Endothelial cell of umbilical vein (primary cell): ENCODE measurements at regions not wholly inside any gene's neighbourhood (a gene's known extent, or its start where the extent isn't known, plus 50 kb on each side); places are given as distances from the start of the nearest gene placed in this dataset.

Experiments
- BruUV-seq: library from RNA; stranded (reverse); fragments of 400-500 nt; replicated peaks from 2 replicates; lab custom pipeline; 2021; lab: Mats Ljungman, UMichigan
- CTCF ChIA-PET: fragments of 300-600, 350-600 bp; sonication (Branson Sonifier 250); formaldehyde crosslinking; loops from one replicate; lab custom pipeline; 2021; ENCODE audit warnings: antibody characterized with exemption, inconsistent platforms; lab: Charles Lee
- POLR2A ChIA-PET: fragments of 300-600, 350-600 bp; sonication (Branson Sonifier 250); formaldehyde crosslinking; loops from one replicate; lab custom pipeline; 2021; ENCODE audit warnings: antibody characterized with exemption, inconsistent platforms; lab: Charles Lee
- DNase-seq: peaks from one replicate; pipeline ENCODE4 v3.0.0-alpha.2; 2011; ENCODE audit warnings: low read depth, low spot score
- FAIRE-seq: peaks from 2 replicates; lab custom pipeline; 2011; peaks lifted over from hg19 to GRCh38; lab: Jason Lieb, UNC
- H2AFZ ChIP-seq: 2 replicates; pipeline ENCODE4 v1.6.0; 2012; ENCODE audit warnings: low read depth, low read length, control low read depth, inconsistent platforms
- H3K27ac ChIP-seq: 2 replicates; pipeline ENCODE4 v1.5.1; 2011; ENCODE audit warnings: low read depth, mild to moderate bottlenecking, control low read depth, low read length, moderate library complexity; ENCODE audit not compliant: insufficient read depth
- H3K27me3 ChIP-seq, 2 experiments: 2 replicates each; pipeline versions ENCODE4 v1.6.0 to v1.6.1; 2011; ENCODE audit warnings: low read length in 2 of 2, mixed read lengths in 1 of 2; ENCODE audit not compliant: control insufficient read depth in 2 of 2, insufficient read depth in 2 of 2
- H3K36me3 ChIP-seq, 2 experiments: 2 replicates in 1 of 2; 3 replicates in 1 of 2; pipeline ENCODE4 v1.5.1; 2011; ENCODE audit warnings: low read length in 2 of 2, mild to moderate bottlenecking in 1 of 2, moderate library complexity in 1 of 2; ENCODE audit not compliant: control insufficient read depth in 2 of 2, insufficient read depth in 2 of 2; ENCODE audit errors: extremely low read depth in 1 of 2
- H3K4me1 ChIP-seq: 3 replicates; pipeline ENCODE4 v1.5.1; 2011; ENCODE audit warnings: mild to moderate bottlenecking, low read length; ENCODE audit not compliant: control insufficient read depth, insufficient read depth; ENCODE audit errors: extremely low read depth
- H3K4me2 ChIP-seq: 2 replicates; pipeline ENCODE4 v1.6.1; 2011; ENCODE audit warnings: low read length, control low read depth, mixed read lengths; ENCODE audit not compliant: insufficient read depth
- H3K4me3 ChIP-seq, 3 experiments: fragments of 200-600 bp in 1 of 3; sonication (generic), shearing (Covaris generic) in 1 of 3; replicated peaks in 1 of 3; 2 replicates each; pipeline ENCODE4 v1.5.1; 2011 to 2016; ENCODE audit warnings: control low read depth in 3 of 3, low read length in 3 of 3, mild to moderate bottlenecking in 2 of 3, inconsistent platforms in 1 of 3, low read depth in 1 of 3, moderate library complexity in 1 of 3; ENCODE audit not compliant: insufficient read depth in 1 of 3
- H3K79me2 ChIP-seq: 2 replicates; pipeline ENCODE4 v1.6.0; 2012; ENCODE audit warnings: low read length, inconsistent platforms; ENCODE audit not compliant: control insufficient read depth, insufficient read depth
- H3K9ac ChIP-seq: replicated peaks from 2 replicates; pipeline ENCODE3; 2011; ENCODE audit warnings: low read length, control low read depth; ENCODE audit not compliant: insufficient read depth; ENCODE audit errors: extremely low read depth
- H3K9me1 ChIP-seq: replicated peaks from 3 replicates; pipeline ENCODE4 v1.6.0; 2011; ENCODE audit warnings: mild to moderate bottlenecking, low read length; ENCODE audit not compliant: control insufficient read depth, insufficient read depth; ENCODE audit errors: extremely low read depth
- H3K9me3 ChIP-seq: replicated peaks from 2 replicates; pipeline ENCODE4 v1.5.1; 2012; ENCODE audit warnings: low read length, inconsistent platforms; ENCODE audit not compliant: control insufficient read depth, insufficient read depth
- H4K20me1 ChIP-seq: replicated peaks from 2 replicates; pipeline ENCODE3; 2011; ENCODE audit warnings: mild to moderate bottlenecking, low read length; ENCODE audit not compliant: control insufficient read depth, insufficient read depth; ENCODE audit errors: extremely low read depth
- CTCF ChIP-seq, 2 donors: IDR thresholded peaks; 1 replicate in 1 of 2; 2 replicates in 1 of 2; pipeline ENCODE4 v1.5.1; 2011; ENCODE audit warnings: low read length in 2 of 2, mild to moderate bottlenecking in 2 of 2, moderate library complexity in 2 of 2, control low read depth in 1 of 2, inconsistent platforms in 1 of 2, low read depth in 1 of 2; ENCODE audit not compliant: insufficient read depth in 1 of 2; ENCODE audit errors: extremely low read depth in 1 of 2
- EZH2 ChIP-seq: IDR thresholded peaks from 2 replicates; pipeline ENCODE4 v1.6.1; 2012; ENCODE audit warnings: borderline replicate concordance, low read depth, mild to moderate bottlenecking, moderate library complexity, low read length, inconsistent platforms; ENCODE audit not compliant: severe bottlenecking
- FOS ChIP-seq: IDR thresholded peaks from 2 replicates; pipeline ENCODE4 v1.6.1; 2011; ENCODE audit warnings: mild to moderate bottlenecking, low read length, moderate library complexity, borderline replicate concordance; ENCODE audit not compliant: insufficient read depth
- GATA2 ChIP-seq: IDR thresholded peaks from 2 replicates; pipeline ENCODE4 v1.7.0; 2011; ENCODE audit warnings: low read depth, mild to moderate bottlenecking, moderate library complexity, mixed read lengths, low read length; ENCODE audit not compliant: insufficient read length, insufficient read depth
- JUN ChIP-seq: IDR thresholded peaks from 2 replicates; pipeline ENCODE4 v1.6.1; 2011; ENCODE audit warnings: borderline replicate concordance, low read depth; ENCODE audit not compliant: insufficient read length, insufficient read depth
- MAX ChIP-seq: IDR thresholded peaks from 2 replicates; pipeline ENCODE4 v1.6.1; 2011; ENCODE audit not compliant: insufficient read depth, insufficient read length
- MYC ChIP-seq: IDR thresholded peaks from one replicate; pipeline ENCODE4 v1.6.1; 2011; ENCODE audit warnings: mild to moderate bottlenecking, low read depth, low read length
- POLR2A ChIP-seq: IDR thresholded peaks from 2 replicates; pipeline ENCODE4 v1.6.1; 2012; ENCODE audit warnings: low read depth, mild to moderate bottlenecking, control low read depth, low read length
- POLR2AphosphoS5 ChIP-seq: IDR thresholded peaks from 2 replicates; pipeline ENCODE4 v1.6.1; 2012; ENCODE audit warnings: low read depth, mild to moderate bottlenecking, control low read depth, low read length, moderate library complexity; ENCODE audit not compliant: insufficient read depth
- dilution Hi-C: fragments of 300-500 bp; cut with MboI; formaldehyde crosslinking; loops from one replicate; pipeline ENCODE4 v1.15.0; 2019; ENCODE audit warnings: low sequenced_read_pairs; ENCODE audit not compliant: extremely low pct_ligation_motif_present
- intact Hi-C: fragments of 100-400 bp; cut with micrococcal nuclease; formaldehyde crosslinking; loops from one replicate; pipeline ENCODE4 v1.10.0; 2022

GRCh38 chr7:124662372-124662771 lies 103.2 kb downstream of the GPR37 start:
- DNase-seq (no peak), FAIRE-seq (no peak)
- no peaks in the 10 kb centered on the region for H3K27me3 ChIP-seq
- no peaks in the 10 kb centered on the region for H3K36me3 ChIP-seq
- CTCF ChIA-PET: interaction anchor here (1.0 kb wide), 1 partner anchor 123 kb away, joined by 3 read pairs; no protein-coding TSS in a partner anchor
- H3K27ac ChIP-seq: no peak overlapping the region
- no peaks in the 10 kb centered on the region for H3K79me2 ChIP-seq
- no peaks in the 10 kb centered on the region for H3K9me3 ChIP-seq
- H3K4me3 ChIP-seq: no peak overlapping the region
- H3K4me1 ChIP-seq: no peaks in the 10 kb centered on the region
- dilution Hi-C loops (no loop called here), intact Hi-C loops (no loop called here)
- H3K4me2 ChIP-seq: no peak overlapping the region
- no peaks in the 10 kb centered on the region for H4K20me1 ChIP-seq
- TF ChIP-seq MAX (no peak), JUN (no peak), CTCF (IDR thresholded peaks at IDR 0.05; ENCODE audit: extremely low read depth in 1 of 2, insufficient read depth in 1 of 2, low read depth in 1 of 2, low read length in 2 of 2) (no peak), EZH2 (no peak), POLR2A (no peak), GATA2 (no peak), POLR2AphosphoS5 (no peak), MYC (no peak), FOS (no peak)
- no peaks in the 10 kb centered on the region for H3K9me1 ChIP-seq
- no TSS peak for BruUV-seq
- POLR2A ChIA-PET: no interaction called here
- H3K9ac ChIP-seq: no peak overlapping the region
- H2AFZ ChIP-seq: no peak overlapping the region
